ENCODE measurements at regions not wholly inside any gene's neighbourhood (a gene's known extent, or its start where the extent isn't known, plus 50 kb on each side); places are given as distances from the start of the nearest gene placed in this dataset.
A peak's percentile ranks its signal among the peaks of the same experiment; 100 is the strongest.

DNA sequence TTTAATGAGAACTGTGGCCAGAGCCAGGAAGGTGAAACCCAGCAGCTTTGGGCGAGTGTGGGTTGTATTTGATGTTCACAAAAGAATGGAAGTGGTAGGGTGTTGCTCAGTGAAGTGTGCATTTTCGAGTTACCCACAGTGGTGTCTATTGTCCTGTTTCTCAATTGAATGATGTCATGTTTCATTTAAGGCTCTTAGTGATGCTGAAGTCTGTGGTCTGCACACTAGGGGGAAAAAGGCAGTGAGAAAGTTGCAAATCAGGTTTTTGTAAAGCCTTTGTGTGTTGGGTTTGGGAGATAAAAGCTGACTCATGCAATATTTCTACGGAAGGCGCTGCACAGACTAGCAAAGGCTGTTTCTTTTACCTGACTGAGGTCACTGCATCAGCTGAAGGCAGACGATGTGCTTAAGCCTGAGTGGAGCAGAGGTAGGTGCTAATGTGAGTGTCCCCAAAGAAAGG lies 121.1 kb downstream of the PLEKHG1 start (continued):
- TF ChIP-seq, protein P1, sequence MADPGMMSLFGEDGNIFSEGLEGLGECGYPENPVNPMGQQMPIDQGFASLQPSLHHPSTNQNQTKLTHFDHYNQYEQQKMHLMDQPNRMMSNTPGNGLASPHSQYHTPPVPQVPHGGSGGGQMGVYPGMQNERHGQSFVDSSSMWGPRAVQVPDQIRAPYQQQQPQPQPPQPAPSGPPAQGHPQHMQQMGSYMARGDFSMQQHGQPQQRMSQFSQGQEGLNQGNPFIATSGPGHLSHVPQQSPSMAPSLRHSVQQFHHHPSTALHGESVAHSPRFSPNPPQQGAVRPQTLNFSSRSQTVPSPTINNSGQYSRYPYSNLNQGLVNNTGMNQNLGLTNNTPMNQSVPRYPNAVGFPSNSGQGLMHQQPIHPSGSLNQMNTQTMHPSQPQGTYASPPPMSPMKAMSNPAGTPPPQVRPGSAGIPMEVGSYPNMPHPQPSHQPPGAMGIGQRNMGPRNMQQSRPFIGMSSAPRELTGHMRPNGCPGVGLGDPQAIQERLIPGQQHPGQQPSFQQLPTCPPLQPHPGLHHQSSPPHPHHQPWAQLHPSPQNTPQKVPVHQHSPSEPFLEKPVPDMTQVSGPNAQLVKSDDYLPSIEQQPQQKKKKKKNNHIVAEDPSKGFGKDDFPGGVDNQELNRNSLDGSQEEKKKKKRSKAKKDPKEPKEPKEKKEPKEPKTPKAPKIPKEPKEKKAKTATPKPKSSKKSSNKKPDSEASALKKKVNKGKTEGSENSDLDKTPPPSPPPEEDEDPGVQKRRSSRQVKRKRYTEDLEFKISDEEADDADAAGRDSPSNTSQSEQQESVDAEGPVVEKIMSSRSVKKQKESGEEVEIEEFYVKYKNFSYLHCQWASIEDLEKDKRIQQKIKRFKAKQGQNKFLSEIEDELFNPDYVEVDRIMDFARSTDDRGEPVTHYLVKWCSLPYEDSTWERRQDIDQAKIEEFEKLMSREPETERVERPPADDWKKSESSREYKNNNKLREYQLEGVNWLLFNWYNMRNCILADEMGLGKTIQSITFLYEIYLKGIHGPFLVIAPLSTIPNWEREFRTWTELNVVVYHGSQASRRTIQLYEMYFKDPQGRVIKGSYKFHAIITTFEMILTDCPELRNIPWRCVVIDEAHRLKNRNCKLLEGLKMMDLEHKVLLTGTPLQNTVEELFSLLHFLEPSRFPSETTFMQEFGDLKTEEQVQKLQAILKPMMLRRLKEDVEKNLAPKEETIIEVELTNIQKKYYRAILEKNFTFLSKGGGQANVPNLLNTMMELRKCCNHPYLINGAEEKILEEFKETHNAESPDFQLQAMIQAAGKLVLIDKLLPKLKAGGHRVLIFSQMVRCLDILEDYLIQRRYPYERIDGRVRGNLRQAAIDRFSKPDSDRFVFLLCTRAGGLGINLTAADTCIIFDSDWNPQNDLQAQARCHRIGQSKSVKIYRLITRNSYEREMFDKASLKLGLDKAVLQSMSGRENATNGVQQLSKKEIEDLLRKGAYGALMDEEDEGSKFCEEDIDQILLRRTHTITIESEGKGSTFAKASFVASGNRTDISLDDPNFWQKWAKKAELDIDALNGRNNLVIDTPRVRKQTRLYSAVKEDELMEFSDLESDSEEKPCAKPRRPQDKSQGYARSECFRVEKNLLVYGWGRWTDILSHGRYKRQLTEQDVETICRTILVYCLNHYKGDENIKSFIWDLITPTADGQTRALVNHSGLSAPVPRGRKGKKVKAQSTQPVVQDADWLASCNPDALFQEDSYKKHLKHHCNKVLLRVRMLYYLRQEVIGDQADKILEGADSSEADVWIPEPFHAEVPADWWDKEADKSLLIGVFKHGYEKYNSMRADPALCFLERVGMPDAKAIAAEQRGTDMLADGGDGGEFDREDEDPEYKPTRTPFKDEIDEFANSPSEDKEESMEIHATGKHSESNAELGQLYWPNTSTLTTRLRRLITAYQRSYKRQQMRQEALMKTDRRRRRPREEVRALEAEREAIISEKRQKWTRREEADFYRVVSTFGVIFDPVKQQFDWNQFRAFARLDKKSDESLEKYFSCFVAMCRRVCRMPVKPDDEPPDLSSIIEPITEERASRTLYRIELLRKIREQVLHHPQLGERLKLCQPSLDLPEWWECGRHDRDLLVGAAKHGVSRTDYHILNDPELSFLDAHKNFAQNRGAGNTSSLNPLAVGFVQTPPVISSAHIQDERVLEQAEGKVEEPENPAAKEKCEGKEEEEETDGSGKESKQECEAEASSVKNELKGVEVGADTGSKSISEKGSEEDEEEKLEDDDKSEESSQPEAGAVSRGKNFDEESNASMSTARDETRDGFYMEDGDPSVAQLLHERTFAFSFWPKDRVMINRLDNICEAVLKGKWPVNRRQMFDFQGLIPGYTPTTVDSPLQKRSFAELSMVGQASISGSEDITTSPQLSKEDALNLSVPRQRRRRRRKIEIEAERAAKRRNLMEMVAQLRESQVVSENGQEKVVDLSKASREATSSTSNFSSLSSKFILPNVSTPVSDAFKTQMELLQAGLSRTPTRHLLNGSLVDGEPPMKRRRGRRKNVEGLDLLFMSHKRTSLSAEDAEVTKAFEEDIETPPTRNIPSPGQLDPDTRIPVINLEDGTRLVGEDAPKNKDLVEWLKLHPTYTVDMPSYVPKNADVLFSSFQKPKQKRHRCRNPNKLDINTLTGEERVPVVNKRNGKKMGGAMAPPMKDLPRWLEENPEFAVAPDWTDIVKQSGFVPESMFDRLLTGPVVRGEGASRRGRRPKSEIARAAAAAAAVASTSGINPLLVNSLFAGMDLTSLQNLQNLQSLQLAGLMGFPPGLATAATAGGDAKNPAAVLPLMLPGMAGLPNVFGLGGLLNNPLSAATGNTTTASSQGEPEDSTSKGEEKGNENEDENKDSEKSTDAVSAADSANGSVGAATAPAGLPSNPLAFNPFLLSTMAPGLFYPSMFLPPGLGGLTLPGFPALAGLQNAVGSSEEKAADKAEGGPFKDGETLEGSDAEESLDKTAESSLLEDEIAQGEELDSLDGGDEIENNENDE (IDR thresholded peaks at IDR 0.05; ENCODE audit: insufficient replicate concordance, low read length): no peak
- TF ChIP-seq SIX5 (IDR thresholded peaks at IDR 0.05; ENCODE audit: low read depth, low read length) (no peak), MAFK (IDR thresholded peaks at IDR 0.05; ENCODE audit: low read depth, low read length) (peak; percentile 88), GABPA (IDR thresholded peaks at IDR 0.05; ENCODE audit: borderline replicate concordance, insufficient read depth, low read length) (no peak)

Measured in H1 (cell line).